Neuronal stem cell (in vitro differentiated cells): ENCODE measurements at regions not wholly inside any gene's neighbourhood (a gene's known extent, or its start where the extent isn't known, plus 50 kb on each side); places are given as distances from the start of the nearest gene placed in this dataset.
A peak's percentile ranks its signal among the peaks of the same experiment; 100 is the strongest.

ENCODE experiments used
- DNase-seq: peaks from one replicate; pipeline ENCODE4 v3.0.0-alpha.2; 2013; ENCODE audit warnings: low spot score
- H2AFZ ChIP-seq: one replicate; pipeline ENCODE4 v1.6.1; 2013; ENCODE audit warnings: mild to moderate bottlenecking, low read length, inconsistent platforms
- H2AK5ac ChIP-seq: 2 replicates; pipeline ENCODE4 v1.6.1; 2013; ENCODE audit warnings: low read depth, mild to moderate bottlenecking, inconsistent platforms, low read length, moderate library complexity, mixed read lengths
- H2BK120ac ChIP-seq: 2 replicates; pipeline ENCODE4 v1.6.1; 2013; ENCODE audit warnings: low read depth, mild to moderate bottlenecking, inconsistent platforms, low read length, moderate library complexity, mixed read lengths
- H2BK12ac ChIP-seq: one replicate; pipeline ENCODE4 v1.6.1; 2013; ENCODE audit warnings: low read length, inconsistent platforms
- H2BK15ac ChIP-seq: 2 replicates; pipeline ENCODE4 v1.6.1; 2013; ENCODE audit warnings: mild to moderate bottlenecking, low read length, inconsistent platforms, mixed read lengths
- H2BK5ac ChIP-seq: one replicate; pipeline ENCODE4 v1.6.1; 2013; ENCODE audit warnings: inconsistent platforms, mild to moderate bottlenecking, low read length, moderate library complexity
- H3K14ac ChIP-seq: one replicate; pipeline ENCODE4 v1.6.1; 2013; ENCODE audit warnings: low read length, inconsistent platforms
- H3K18ac ChIP-seq: 2 replicates; pipeline ENCODE4 v1.6.1; 2013; ENCODE audit warnings: low read length, inconsistent platforms
- H3K23ac ChIP-seq: 2 replicates; pipeline ENCODE4 v1.6.1; 2013; ENCODE audit warnings: low read depth, mild to moderate bottlenecking, mixed read lengths, low read length, inconsistent platforms; ENCODE audit not compliant: poor library complexity
- H3K27ac ChIP-seq: replicated peaks from 3 replicates; pipeline ENCODE4 v1.5.1; 2013; ENCODE audit warnings: low read length, inconsistent platforms
- H3K27me3 ChIP-seq, 3 experiments: 2 replicates each; pipeline ENCODE4 v1.6.1; 2013; ENCODE audit warnings: low read length in 3 of 3, mild to moderate bottlenecking in 2 of 3, inconsistent platforms in 1 of 3, low read depth in 1 of 3, mixed read lengths in 1 of 3, moderate library complexity in 1 of 3; ENCODE audit not compliant: control insufficient read depth in 3 of 3, insufficient read depth in 3 of 3
- H3K36me3 ChIP-seq, 2 donors: replicated peaks in 1 of 2; 2 replicates each; pipeline ENCODE4 v1.6.1; 2013; ENCODE audit warnings: low read length in 2 of 2; ENCODE audit not compliant: control insufficient read depth in 2 of 2, insufficient read depth in 2 of 2
- H3K4ac ChIP-seq: 2 replicates; pipeline ENCODE4 v1.6.1; 2013; ENCODE audit warnings: inconsistent platforms, mild to moderate bottlenecking, low read length, moderate library complexity
- H3K4me1 ChIP-seq, 2 donors: 1 replicate in 1 of 2; 2 replicates in 1 of 2; pipeline ENCODE4 v1.6.1; 2013; ENCODE audit warnings: low read length in 2 of 2, low read depth in 1 of 2; ENCODE audit not compliant: control insufficient read depth in 2 of 2, insufficient read depth in 1 of 2
- H3K4me2 ChIP-seq: one replicate; pipeline ENCODE4 v1.6.1; 2013; ENCODE audit warnings: mild to moderate bottlenecking, low read length, inconsistent platforms; ENCODE audit not compliant: insufficient read depth, poor library complexity, severe bottlenecking
- H3K4me3 ChIP-seq, 2 donors: 2 replicates each; pipeline ENCODE4 v1.5.1; 2013; ENCODE audit warnings: low read length in 2 of 2, mild to moderate bottlenecking in 2 of 2, inconsistent platforms in 1 of 2, moderate library complexity in 1 of 2
- H3K79me1 ChIP-seq: one replicate; pipeline ENCODE4 v1.6.1; 2013; ENCODE audit warnings: low read depth, mild to moderate bottlenecking, inconsistent platforms, low read length, moderate library complexity
- H3K9ac ChIP-seq: one replicate; pipeline ENCODE4 v1.6.1; 2013; ENCODE audit warnings: mild to moderate bottlenecking, low read depth, low read length, inconsistent platforms; ENCODE audit not compliant: poor library complexity
- H3K9me3 ChIP-seq, 2 donors: replicated peaks in 1 of 2; 2 replicates each; pipeline versions ENCODE3 to v1.6.1; 2013; ENCODE audit warnings: low read length in 2 of 2, mild to moderate bottlenecking in 2 of 2, inconsistent platforms in 1 of 2, low read depth in 1 of 2, mixed read lengths in 1 of 2, moderate library complexity in 1 of 2; ENCODE audit not compliant: control insufficient read depth in 2 of 2, insufficient read depth in 1 of 2
- H4K8ac ChIP-seq: one replicate; pipeline ENCODE4 v1.6.1; 2013; ENCODE audit warnings: low read depth, mild to moderate bottlenecking, inconsistent platforms, low read length, moderate library complexity
- H4K91ac ChIP-seq: one replicate; pipeline ENCODE4 v1.6.1; 2013; ENCODE audit warnings: low read length, low read depth, mild to moderate bottlenecking, inconsistent platforms; ENCODE audit not compliant: poor library complexity
- WGBS, 2 donors: extraction: QIAGEN DNeasy Blood & Tissue Kit; methylation state at CpG; one replicate each; pipeline ENCODE4 v1.1.7; 2013; ENCODE audit warnings: missing lambda C conversion rate in 2 of 2, mixed read lengths in 1 of 2; ENCODE audit not compliant: insufficient read length in 2 of 2, insufficient replicate concordance in 1 of 2; ENCODE audit errors: extremely low coverage in 2 of 2; 5-methylcytosine and 5-hydroxymethylcytosine counted together

DNA sequence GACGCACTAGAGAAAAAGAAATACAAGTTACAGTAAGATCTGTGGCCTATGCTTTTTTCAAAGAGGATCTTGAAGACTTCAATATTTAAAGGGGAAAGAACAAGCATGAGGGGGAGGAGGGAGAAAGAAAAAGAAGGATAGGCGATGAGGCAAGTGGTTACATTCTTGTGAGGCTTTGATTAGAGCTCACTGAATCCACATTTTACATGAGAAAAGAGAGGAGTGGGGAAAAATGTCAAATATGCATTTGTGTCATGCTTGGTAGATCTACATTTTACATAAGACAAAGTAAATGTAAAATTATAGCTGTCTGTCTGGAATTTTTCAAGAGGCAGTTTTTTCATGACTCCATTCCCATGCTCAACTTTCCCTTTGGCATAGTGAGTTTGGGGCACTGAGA, 965.9 kb downstream of the FSTL5 start:
- Histone ChIP-seq H3K23ac (no peak overlapping the region), H3K27ac (no peak overlapping the region), H3K4me2 (no peak overlapping the region), H3K4ac (no peak overlapping the region), H2BK5ac (no peak overlapping the region), H3K4me1 (no peaks in the 10 kb centered on the region), H2AFZ (peak overlapping the region; percentile 0), H3K14ac (no peak overlapping the region), H3K9me3 (no peaks in the 10 kb centered on the region), H3K79me1 (no peaks in the 10 kb centered on the region), H2BK12ac (no peak overlapping the region), H3K36me3 (no peaks in the 10 kb centered on the region), H3K27me3 (no peaks in the 10 kb centered on the region), H3K9ac (no peak overlapping the region), H2BK15ac (no peak overlapping the region), H2AK5ac (no peak overlapping the region), H4K91ac (no peak overlapping the region), H3K4me3 (no peak overlapping the region), H2BK120ac (no peak overlapping the region), H3K18ac (no peak overlapping the region), H4K8ac (no peak overlapping the region)
- WGBS, 2 donors, result no CpG with 5 or more reads among the region's 2 CpGs
- DNase-seq, result no peak

DNA sequence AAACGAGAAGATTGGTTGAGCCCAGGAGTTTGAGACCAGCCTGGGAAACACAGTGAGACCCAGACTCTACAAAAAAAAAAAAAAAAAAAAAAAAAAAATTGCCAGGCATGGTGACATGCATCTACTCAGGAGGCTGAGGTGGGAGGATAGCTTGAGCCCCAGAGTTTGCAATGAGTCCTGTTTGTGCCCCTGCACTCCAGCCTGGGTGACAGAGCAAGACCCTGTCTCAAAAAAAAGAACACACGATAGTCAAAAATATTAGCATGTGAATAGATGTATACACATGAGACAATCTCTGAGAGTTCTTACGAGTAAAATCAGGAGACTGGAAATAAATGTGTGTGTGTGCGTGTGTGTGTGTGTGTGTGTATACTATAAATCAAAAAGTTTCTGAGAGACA, 966.3 kb downstream of the FSTL5 start:
- H2BK5ac ChIP-seq, result no peak overlapping the region
- no peak overlapping the region for H3K18ac ChIP-seq
- no peaks in the 10 kb centered on the region for H3K27me3 ChIP-seq
- no peak for DNase-seq
- no peak overlapping the region for H4K8ac ChIP-seq
- no peak overlapping the region for H3K4me3 ChIP-seq
- no peak overlapping the region for H3K23ac ChIP-seq
- no peak overlapping the region for H3K4me2 ChIP-seq
- no peak overlapping the region for H2BK120ac ChIP-seq
- H3K4ac ChIP-seq, result no peak overlapping the region
- H2BK15ac ChIP-seq, result no peak overlapping the region
- peak overlapping the region; percentile 0 for H2AFZ ChIP-seq
- H2AK5ac ChIP-seq, result no peak overlapping the region
- H4K91ac ChIP-seq, result no peak overlapping the region
- no peak overlapping the region for H3K14ac ChIP-seq
- no peak overlapping the region for H3K9ac ChIP-seq
- H3K9me3 ChIP-seq, result no peaks in the 10 kb centered on the region
- WGBS, 2 donors, result no CpG with 5 or more reads among the region's 4 CpGs
- H3K27ac ChIP-seq, result no peak overlapping the region
- H3K79me1 ChIP-seq, result no peaks in the 10 kb centered on the region
- no peaks in the 10 kb centered on the region for H3K4me1 ChIP-seq
- no peaks in the 10 kb centered on the region for H3K36me3 ChIP-seq
- H2BK12ac ChIP-seq, result no peak overlapping the region

DNA sequence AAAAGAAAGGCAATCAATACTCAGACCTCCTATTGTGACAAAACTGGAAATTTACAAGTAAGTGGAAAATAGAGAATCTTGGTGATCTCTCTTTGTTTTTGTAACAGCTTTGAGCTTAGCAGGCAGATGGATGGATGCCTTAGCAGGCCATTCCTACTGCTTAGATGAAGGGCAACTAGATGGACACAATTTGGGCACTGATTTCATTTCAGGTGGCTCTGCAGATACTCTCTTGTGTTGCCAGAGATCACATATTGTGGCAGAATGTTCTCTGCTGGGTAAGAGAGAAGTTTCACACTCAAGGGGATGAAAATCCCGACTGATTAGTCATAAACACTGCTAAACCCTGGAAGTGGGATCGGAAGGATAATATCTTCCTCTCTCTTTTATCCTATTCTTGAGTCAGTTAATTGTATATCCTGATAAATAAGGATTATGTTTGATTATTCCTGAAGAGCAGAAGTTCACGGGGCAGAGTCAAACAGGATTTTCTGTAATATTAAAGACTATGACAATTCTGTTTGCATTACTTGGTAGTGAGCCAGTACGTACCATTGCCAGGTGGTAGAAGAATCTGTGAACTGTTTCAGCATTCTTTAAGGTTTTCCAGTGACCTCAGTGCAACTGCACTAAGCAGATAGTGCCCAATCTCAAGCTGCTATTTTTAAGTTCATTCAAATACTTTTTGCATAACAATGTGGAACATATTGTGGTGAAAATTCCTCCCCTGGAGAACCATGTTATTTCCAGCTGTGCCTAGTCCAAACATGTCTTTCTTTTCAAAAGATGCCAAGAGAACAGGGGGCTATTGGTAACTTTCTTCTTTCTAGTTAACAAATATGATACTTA, 974.3 kb downstream of the FSTL5 start:
- DNase-seq, result no peak
- Histone ChIP-seq H3K4ac (no peak overlapping the region), H2BK5ac (no peak overlapping the region), H3K27me3 (no peaks in the 10 kb centered on the region), H3K23ac (no peak overlapping the region), H2BK120ac (no peak overlapping the region), H3K4me1 (peaks cover 2 to 9% of the 10 kb centered on the region in 2 donors), H3K18ac (no peak overlapping the region), H3K4me2 (no peak overlapping the region), H2AK5ac (no peak overlapping the region), H3K9ac (no peak overlapping the region), H4K91ac (no peak overlapping the region), H3K79me1 (no peaks in the 10 kb centered on the region), H3K9me3 (no peaks in the 10 kb centered on the region), H3K4me3 (no peak overlapping the region), H3K14ac (no peak overlapping the region), H2BK15ac (no peak overlapping the region), H2BK12ac (no peak overlapping the region), H2AFZ (peak overlapping the region; percentile 56), H3K27ac (no peak overlapping the region), H4K8ac (no peak overlapping the region), H3K36me3 (no peaks in the 10 kb centered on the region)
- WGBS, 2 donors, result no CpG with 5 or more reads among the region's 4 CpGs

DNA sequence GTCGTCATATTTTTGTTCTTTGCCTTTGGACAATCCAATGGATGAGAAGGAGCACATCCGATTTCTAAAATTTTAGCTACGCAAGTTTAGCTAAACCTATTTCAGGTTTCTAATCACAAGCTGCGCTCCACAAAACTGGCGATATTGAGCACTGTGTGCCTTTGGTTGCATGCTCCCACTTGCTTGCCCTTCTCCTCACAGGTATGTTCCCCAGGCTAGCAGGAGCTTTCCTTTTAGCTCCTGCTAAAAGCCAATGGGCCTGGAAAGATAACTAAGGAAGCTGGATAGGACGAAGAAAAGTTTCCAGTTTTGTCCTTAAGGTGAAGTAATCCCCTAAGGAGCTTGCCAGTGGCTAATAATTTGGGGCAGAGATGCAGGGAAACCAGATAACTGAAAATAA, 975.2 kb downstream of the FSTL5 start:
- no peak overlapping the region for H3K14ac ChIP-seq
- H3K4me3 ChIP-seq, result no peak overlapping the region
- H2BK5ac ChIP-seq, result no peak overlapping the region
- H4K91ac ChIP-seq, result no peak overlapping the region
- no peak overlapping the region for H3K4me2 ChIP-seq
- DNase-seq, result no peak
- no peak overlapping the region for H3K27ac ChIP-seq
- H3K9ac ChIP-seq, result no peak overlapping the region
- no peak overlapping the region for H2AK5ac ChIP-seq
- H2BK15ac ChIP-seq, result no peak overlapping the region
- peaks cover 2 to 9% of the 10 kb centered on the region in 2 donors for H3K4me1 ChIP-seq
- H3K4ac ChIP-seq, result no peak overlapping the region
- no peak overlapping the region for H3K23ac ChIP-seq
- no peak overlapping the region for H2BK120ac ChIP-seq
- H3K79me1 ChIP-seq, result no peaks in the 10 kb centered on the region
- no peaks in the 10 kb centered on the region for H3K9me3 ChIP-seq
- no CpG with 5 or more reads among the region's 6 CpGs for WGBS, 2 donors
- H3K18ac ChIP-seq, result no peak overlapping the region
- no peaks in the 10 kb centered on the region for H3K36me3 ChIP-seq
- H3K27me3 ChIP-seq, result no peaks in the 10 kb centered on the region
- H4K8ac ChIP-seq, result no peak overlapping the region
- no peak overlapping the region for H2BK12ac ChIP-seq
- H2AFZ ChIP-seq, result no peak overlapping the region
